ENCODE measurements at regions not wholly inside any gene's neighbourhood (a gene's known extent, or its start where the extent isn't known, plus 50 kb on each side); places are given as distances from the start of the nearest gene placed in this dataset.

DNA sequence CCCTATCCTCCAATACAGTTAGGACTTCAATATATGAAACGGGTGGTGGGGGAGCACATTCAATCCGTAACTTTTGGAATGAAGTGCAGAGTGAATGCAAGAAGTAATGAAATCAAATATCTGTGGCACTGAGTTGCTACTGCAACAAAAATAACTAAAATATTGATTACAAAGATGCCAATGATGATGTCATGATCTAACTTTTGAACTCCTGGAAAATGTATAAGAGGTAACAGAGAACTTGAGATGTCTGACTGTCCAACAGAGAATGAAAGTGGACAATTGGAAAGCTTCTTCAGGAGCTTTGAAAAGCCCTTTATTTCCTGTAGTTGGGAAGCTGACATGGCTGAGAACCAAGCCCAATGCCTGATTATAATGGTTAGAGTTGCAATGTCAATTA is 279.9 kb downstream of the ZBBX start:
- H2AFZ ChIP-seq (ENCODE audit: insufficient read depth, low read depth, low read length, poor library complexity, severe bottlenecking) = no peak overlapping the region
- no CpG with 5 or more reads among the region's 2 CpGs for WGBS (ENCODE audit: insufficient coverage)
- no peaks in the 10 kb centered on the region for H3K27me3 ChIP-seq (ENCODE audit: control insufficient read depth in 2 of 2, insufficient read depth in 2 of 2, low read length in 2 of 2)
- H3K4me1 Mint-ChIP-seq = no peaks in the 10 kb centered on the region
- no peaks in the 10 kb centered on the region for H3K9me3 ChIP-seq (replicated peaks in 1 of 2; ENCODE audit: control insufficient read depth in 1 of 2, insufficient read depth in 1 of 2, low read length in 2 of 2)
- no peaks in the 10 kb centered on the region for H3K4me1 ChIP-seq (ENCODE audit: control insufficient read depth in 1 of 2, insufficient read depth in 2 of 2, low read length in 2 of 2)
- no peak overlapping the region for H3K4me3 ChIP-seq (replicated peaks in 1 of 3; ENCODE audit: low read depth in 2 of 3, low read length in 3 of 3)
- H3K79me2 ChIP-seq (ENCODE audit: insufficient read depth, low read length) = no peaks in the 10 kb centered on the region
- no peaks in the 10 kb centered on the region for H3K36me3 Mint-ChIP-seq
- H3K9me3 Mint-ChIP-seq = no peaks in the 10 kb centered on the region
- H3K4me2 ChIP-seq (replicated peaks; ENCODE audit: extremely low read depth, low read length, poor library complexity, severe bottlenecking) = no peak overlapping the region
- H3K9ac ChIP-seq (ENCODE audit: insufficient read depth, low read length, poor library complexity, severe bottlenecking) = no peak overlapping the region
- no peak overlapping the region for H3K4me3 Mint-ChIP-seq
- DNase-seq = no peak
- H3K27me3 Mint-ChIP-seq (ENCODE audit: low read depth in 3 of 3) = no peaks in the 10 kb centered on the region
- no peak overlapping the region for H3K27ac Mint-ChIP-seq
- intact Hi-C loops (cut with micrococcal nuclease) = no loop called here
- no peaks in the 10 kb centered on the region for H3K36me3 ChIP-seq (replicated peaks in 1 of 2; ENCODE audit: control insufficient read depth in 1 of 2, insufficient read depth in 2 of 2, low read length in 2 of 2)
- no peak overlapping the region for H3K27ac ChIP-seq (ENCODE audit: low read depth in 1 of 2, low read length in 2 of 2)
- H4K20me1 ChIP-seq (ENCODE audit: insufficient read depth, low read length) = no peaks in the 10 kb centered on the region
- TF ChIP-seq, protein P1, sequence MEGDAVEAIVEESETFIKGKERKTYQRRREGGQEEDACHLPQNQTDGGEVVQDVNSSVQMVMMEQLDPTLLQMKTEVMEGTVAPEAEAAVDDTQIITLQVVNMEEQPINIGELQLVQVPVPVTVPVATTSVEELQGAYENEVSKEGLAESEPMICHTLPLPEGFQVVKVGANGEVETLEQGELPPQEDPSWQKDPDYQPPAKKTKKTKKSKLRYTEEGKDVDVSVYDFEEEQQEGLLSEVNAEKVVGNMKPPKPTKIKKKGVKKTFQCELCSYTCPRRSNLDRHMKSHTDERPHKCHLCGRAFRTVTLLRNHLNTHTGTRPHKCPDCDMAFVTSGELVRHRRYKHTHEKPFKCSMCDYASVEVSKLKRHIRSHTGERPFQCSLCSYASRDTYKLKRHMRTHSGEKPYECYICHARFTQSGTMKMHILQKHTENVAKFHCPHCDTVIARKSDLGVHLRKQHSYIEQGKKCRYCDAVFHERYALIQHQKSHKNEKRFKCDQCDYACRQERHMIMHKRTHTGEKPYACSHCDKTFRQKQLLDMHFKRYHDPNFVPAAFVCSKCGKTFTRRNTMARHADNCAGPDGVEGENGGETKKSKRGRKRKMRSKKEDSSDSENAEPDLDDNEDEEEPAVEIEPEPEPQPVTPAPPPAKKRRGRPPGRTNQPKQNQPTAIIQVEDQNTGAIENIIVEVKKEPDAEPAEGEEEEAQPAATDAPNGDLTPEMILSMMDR (IDR thresholded peaks at IDR 0.05) = no peak

DNA sequence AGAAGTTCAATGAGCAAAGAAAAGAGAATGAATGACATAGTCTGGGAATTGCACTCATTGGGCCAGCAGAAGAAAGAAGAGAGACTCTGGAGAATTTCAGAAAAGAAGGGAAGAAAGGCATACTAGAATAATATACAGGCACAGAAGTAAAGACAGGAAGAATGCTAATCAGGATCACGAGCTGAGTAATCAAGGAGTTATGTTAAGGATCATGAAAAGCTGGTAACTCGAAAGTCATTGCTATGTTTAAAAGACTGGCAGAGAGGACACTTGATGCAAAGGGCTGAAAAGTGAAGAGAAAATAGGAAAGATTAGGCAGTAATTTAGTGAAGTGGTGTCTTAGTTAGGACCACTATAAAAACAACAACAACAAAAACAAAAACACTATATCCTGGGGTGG is 284.1 kb downstream of the ZBBX start:
- H3K4me1 Mint-ChIP-seq = no peaks in the 10 kb centered on the region
- Histone ChIP-seq H3K9me3 (replicated peaks in 1 of 2; ENCODE audit: control insufficient read depth in 1 of 2, insufficient read depth in 1 of 2, low read length in 2 of 2) (no peaks in the 10 kb centered on the region), H3K9ac (ENCODE audit: insufficient read depth, low read length, poor library complexity, severe bottlenecking) (no peak overlapping the region), H3K27me3 (ENCODE audit: control insufficient read depth in 2 of 2, insufficient read depth in 2 of 2, low read length in 2 of 2) (no peaks in the 10 kb centered on the region), H2AFZ (ENCODE audit: insufficient read depth, low read depth, low read length, poor library complexity, severe bottlenecking) (no peak overlapping the region), H3K79me2 (ENCODE audit: insufficient read depth, low read length) (no peaks in the 10 kb centered on the region), H4K20me1 (ENCODE audit: insufficient read depth, low read length) (no peaks in the 10 kb centered on the region), H3K4me2 (replicated peaks; ENCODE audit: extremely low read depth, low read length, poor library complexity, severe bottlenecking) (no peak overlapping the region), H3K36me3 (replicated peaks in 1 of 2; ENCODE audit: control insufficient read depth in 1 of 2, insufficient read depth in 2 of 2, low read length in 2 of 2) (no peaks in the 10 kb centered on the region), H3K4me3 (replicated peaks in 1 of 3; ENCODE audit: low read depth in 2 of 3, low read length in 3 of 3) (no peak overlapping the region), H3K4me1 (ENCODE audit: control insufficient read depth in 1 of 2, insufficient read depth in 2 of 2, low read length in 2 of 2) (no peaks in the 10 kb centered on the region), H3K27ac (ENCODE audit: low read depth in 1 of 2, low read length in 2 of 2) (no peak overlapping the region)
- intact Hi-C loops (cut with micrococcal nuclease) = no loop called here
- no peak overlapping the region for H3K4me3 Mint-ChIP-seq
- peaks cover 0 to 1% (median 0%) of the 10 kb centered on the region in 7 donors for H3K9me3 Mint-ChIP-seq
- DNase-seq = no peak
- no peak overlapping the region for H3K27ac Mint-ChIP-seq
- TF ChIP-seq, protein P1 (IDR thresholded peaks at IDR 0.05) = no peak
- no peaks in the 10 kb centered on the region for H3K36me3 Mint-ChIP-seq
- 79% methylated on average over 2 of the region's 2 CpGs for WGBS (ENCODE audit: insufficient coverage)
- H3K27me3 Mint-ChIP-seq (ENCODE audit: low read depth in 3 of 3) = peaks cover 0 to 2% (median 0%) of the 10 kb centered on the region in 3 donors

Measured in CD14-positive monocyte (primary cell).